ENCODE measurements at regions not wholly inside any gene's neighbourhood (a gene's known extent, or its start where the extent isn't known, plus 50 kb on each side); places are given as distances from the start of the nearest gene placed in this dataset.

DNA sequence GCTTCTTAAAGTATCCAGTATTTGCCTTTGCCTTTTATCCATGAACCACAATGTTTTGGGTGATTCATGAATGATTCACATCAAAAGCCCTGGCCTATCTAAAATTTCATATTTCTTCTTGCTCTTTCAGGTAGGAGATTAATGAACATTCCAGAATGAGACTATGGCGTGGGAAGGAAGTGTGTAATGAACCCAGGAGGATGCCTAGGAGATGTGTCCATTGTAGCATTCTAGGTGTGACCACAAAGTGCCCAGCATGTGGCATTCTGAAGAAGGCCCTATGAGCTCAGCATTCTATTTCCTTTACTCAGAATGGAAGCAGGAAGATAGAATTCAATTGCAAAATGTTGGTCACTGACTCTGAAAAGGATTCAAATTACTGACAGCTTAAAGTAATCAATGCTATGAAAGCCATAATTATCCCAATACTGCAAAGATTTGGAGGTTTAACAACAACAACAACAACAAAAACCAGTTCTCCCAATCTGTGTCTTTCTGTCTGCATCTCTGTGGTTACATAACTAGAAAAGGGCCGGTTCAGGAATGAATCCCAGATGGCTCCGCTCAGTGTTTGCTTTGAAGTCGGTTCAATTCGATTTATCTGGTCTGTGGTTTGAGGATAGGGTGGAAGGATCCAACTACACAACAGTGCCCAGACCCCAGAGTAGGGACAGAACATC, 126.7 kb downstream of the FOXD1 start:
- Mint-ChIP-seq H3K27ac (peak overlapping the region; percentile 23), H3K4me3 (no peak overlapping the region)

DNA sequence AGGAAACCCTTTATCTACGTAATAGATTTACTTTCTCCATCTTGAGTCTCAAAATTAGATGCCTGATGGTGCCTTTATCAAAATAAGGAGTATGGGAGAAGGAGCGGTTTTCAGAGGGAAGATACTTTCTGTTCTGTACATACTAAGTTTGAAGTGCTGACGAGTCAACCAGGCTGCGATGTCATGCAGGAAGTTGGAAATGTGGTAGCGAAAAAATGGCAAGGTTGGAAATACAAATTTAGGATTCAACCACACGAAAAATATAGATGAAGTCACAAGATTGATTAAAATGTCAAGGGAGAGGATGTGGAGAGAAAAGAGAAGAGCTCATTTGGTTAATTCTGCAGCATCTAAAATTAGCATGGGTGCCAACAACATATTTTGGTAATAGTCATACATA, 129.5 kb downstream of the FOXD1 start:
- Mint-ChIP-seq H3K27ac (no peak overlapping the region), H3K4me3 (no peak overlapping the region), H3K9me3 (peaks cover 8% of the 10 kb centered on the region), H3K27me3 (peaks cover 49% of the 10 kb centered on the region), H3K36me3 (no peaks in the 10 kb centered on the region), H3K4me1 (ENCODE audit: unreplicated experiment) (peaks cover 15% of the 10 kb centered on the region)
- TF ChIP-seq, protein P1, sequence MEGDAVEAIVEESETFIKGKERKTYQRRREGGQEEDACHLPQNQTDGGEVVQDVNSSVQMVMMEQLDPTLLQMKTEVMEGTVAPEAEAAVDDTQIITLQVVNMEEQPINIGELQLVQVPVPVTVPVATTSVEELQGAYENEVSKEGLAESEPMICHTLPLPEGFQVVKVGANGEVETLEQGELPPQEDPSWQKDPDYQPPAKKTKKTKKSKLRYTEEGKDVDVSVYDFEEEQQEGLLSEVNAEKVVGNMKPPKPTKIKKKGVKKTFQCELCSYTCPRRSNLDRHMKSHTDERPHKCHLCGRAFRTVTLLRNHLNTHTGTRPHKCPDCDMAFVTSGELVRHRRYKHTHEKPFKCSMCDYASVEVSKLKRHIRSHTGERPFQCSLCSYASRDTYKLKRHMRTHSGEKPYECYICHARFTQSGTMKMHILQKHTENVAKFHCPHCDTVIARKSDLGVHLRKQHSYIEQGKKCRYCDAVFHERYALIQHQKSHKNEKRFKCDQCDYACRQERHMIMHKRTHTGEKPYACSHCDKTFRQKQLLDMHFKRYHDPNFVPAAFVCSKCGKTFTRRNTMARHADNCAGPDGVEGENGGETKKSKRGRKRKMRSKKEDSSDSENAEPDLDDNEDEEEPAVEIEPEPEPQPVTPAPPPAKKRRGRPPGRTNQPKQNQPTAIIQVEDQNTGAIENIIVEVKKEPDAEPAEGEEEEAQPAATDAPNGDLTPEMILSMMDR (conservative IDR thresholded peaks at IDR 0.05): no peak
- no peak for DNase-seq (ENCODE audit: extremely low spot score, unreplicated experiment)

More for the DNA sequence above, 126.7 kb downstream of the FOXD1 start:
- H3K4me1 Mint-ChIP-seq (ENCODE audit: unreplicated experiment): peaks cover 7% of the 10 kb centered on the region
- H3K27me3 Mint-ChIP-seq: peaks cover 52% of the 10 kb centered on the region
- peaks cover 8% of the 10 kb centered on the region for H3K9me3 Mint-ChIP-seq
- TF ChIP-seq, protein P1 (conservative IDR thresholded peaks at IDR 0.05): no peak
- no peak for DNase-seq (ENCODE audit: extremely low spot score, unreplicated experiment)
- H3K36me3 Mint-ChIP-seq: no peaks in the 10 kb centered on the region

DNA sequence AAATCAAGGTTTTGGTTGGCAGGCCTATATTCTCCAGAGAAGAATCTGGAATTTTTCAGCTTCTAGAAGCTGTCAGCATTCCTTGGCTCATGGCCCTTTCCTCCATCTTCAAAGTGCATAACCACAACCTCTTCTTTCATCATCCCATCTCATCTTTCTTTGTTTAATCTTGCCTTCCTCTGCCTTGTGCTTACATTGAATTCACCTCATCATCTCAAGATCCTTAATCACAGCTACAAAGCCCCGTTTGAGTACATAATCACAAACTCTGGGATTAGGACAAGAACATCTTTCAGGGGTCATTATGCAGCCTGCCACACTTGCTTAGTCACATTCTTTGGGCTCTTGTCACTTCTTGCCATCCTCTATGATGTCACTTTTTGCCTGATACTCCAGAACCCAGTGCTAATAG, 130.3 kb downstream of the FOXD1 start:
- no peak overlapping the region for H3K4me3 Mint-ChIP-seq
- H3K4me1 Mint-ChIP-seq (ENCODE audit: unreplicated experiment): peaks cover 15% of the 10 kb centered on the region
- no peaks in the 10 kb centered on the region for H3K36me3 Mint-ChIP-seq
- peaks cover 8% of the 10 kb centered on the region for H3K9me3 Mint-ChIP-seq
- DNase-seq (ENCODE audit: extremely low spot score, unreplicated experiment): no peak
- peaks cover 49% of the 10 kb centered on the region for H3K27me3 Mint-ChIP-seq
- TF ChIP-seq, protein P1 (conservative IDR thresholded peaks at IDR 0.05): no peak
- no peak overlapping the region for H3K27ac Mint-ChIP-seq

DNA sequence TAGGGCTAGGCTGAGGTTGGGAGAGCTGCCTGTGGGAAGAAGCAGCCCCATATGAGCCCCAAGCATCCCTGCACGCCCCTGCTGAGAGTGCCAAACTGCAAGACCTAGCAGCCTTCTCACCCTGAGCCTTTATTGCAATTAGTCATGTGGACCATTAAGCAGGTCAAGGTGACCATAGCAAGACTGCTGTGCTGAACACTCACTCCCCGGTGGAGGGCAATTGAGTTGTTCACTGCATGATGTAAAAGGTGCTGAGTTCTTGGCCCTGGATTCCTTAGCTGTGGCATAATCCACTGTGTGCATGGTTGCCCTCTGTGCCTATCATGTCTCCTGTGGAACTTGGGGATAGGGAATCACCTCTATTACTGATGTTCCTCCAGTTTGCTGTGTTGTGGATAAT, 131.1 kb downstream of the FOXD1 start:
- Mint-ChIP-seq H3K27me3 (peaks cover 52% of the 10 kb centered on the region), H3K4me3 (no peak overlapping the region), H3K27ac (no peak overlapping the region), H3K4me1 (ENCODE audit: unreplicated experiment) (peaks cover 15% of the 10 kb centered on the region), H3K9me3 (peaks cover 8% of the 10 kb centered on the region), H3K36me3 (no peaks in the 10 kb centered on the region)
- TF ChIP-seq, protein P1 (conservative IDR thresholded peaks at IDR 0.05): no peak
- no peak for DNase-seq (ENCODE audit: extremely low spot score, unreplicated experiment)

DNA sequence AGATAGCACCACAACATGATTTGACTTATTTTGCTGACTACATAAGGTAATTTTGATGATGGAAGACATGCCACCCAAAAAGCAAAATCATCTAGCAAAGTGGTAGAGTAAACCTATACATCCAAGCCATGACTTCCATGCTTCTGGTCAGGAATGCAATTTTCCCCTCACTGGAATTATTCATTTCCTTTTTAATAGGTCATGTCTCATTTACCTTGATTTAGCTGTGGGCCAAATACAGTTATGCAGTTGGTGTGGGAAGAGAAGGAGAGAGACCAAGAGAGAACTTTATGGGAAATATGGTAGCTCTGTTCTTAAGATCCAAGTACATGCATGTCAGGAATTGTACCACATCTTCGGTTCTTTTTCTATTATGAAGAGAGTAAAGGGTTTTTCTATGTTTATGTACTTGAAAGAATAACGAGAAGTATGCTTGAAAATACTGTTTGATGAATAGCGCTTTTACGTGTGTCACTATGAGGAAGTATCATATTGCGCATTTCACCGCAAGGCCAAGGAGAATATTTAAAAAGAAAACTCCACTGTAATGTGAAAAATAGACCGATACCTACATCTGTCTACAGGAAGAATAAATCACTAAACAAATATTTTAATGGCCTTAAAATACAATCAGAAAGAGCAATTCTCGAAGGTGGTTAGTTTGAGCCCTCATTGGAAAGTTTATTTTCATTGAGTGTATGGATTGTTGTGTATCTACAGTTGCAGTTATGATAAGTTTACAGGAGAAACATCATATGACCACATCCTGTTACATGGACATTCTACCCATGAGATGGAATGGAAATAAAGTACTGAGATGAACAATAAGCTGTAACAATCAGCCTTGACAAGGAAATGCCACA, 134.0 kb downstream of the FOXD1 start:
- Mint-ChIP-seq H3K4me1 (ENCODE audit: unreplicated experiment) (peaks cover 20% of the 10 kb centered on the region), H3K4me3 (no peak overlapping the region), H3K9me3 (peaks cover 8% of the 10 kb centered on the region), H3K27me3 (peaks cover 70% of the 10 kb centered on the region), H3K36me3 (no peaks in the 10 kb centered on the region), H3K27ac (peak overlapping the region; percentile 7)
- TF ChIP-seq, protein P1 (conservative IDR thresholded peaks at IDR 0.05): no peak
- DNase-seq (ENCODE audit: extremely low spot score, unreplicated experiment): no peak
